CD14-positive monocyte (primary cell): ENCODE measurements at regions not wholly inside any gene's neighbourhood (a gene's known extent, or its start where the extent isn't known, plus 50 kb on each side); places are given as distances from the start of the nearest gene placed in this dataset.

Source experiments
- DNase-seq, 3 donors: peaks; one replicate each; pipeline ENCODE4 v3.0.0-alpha.2; 2011 to 2022
- H2AFZ ChIP-seq: 2 replicates; pipeline ENCODE4 v1.6.0; 2012; ENCODE audit warnings: mild to moderate bottlenecking, low read depth, low read length, inconsistent platforms; ENCODE audit not compliant: insufficient read depth, poor library complexity, severe bottlenecking
- H3K27ac ChIP-seq, 2 donors: 1 replicate in 1 of 2; 2 replicates in 1 of 2; pipeline ENCODE4 v1.5.1; 2012 to 2013; ENCODE audit warnings: low read length in 2 of 2, control low read depth in 1 of 2, inconsistent platforms in 1 of 2, low read depth in 1 of 2, mild to moderate bottlenecking in 1 of 2
- H3K27me3 ChIP-seq, 2 donors: one replicate each; pipeline versions ENCODE4 v1.6.0 to v1.6.1; 2011 to 2013; ENCODE audit warnings: low read length in 2 of 2; ENCODE audit not compliant: control insufficient read depth in 2 of 2, insufficient read depth in 2 of 2
- H3K36me3 ChIP-seq, 2 donors: replicated peaks in 1 of 2; 1 replicate in 1 of 2; 2 replicates in 1 of 2; pipeline versions ENCODE4 v1.5.1 to v1.6.1; 2012 to 2013; ENCODE audit warnings: low read length in 2 of 2, control low read depth in 1 of 2, inconsistent platforms in 1 of 2, mild to moderate bottlenecking in 1 of 2; ENCODE audit not compliant: insufficient read depth in 2 of 2, control insufficient read depth in 1 of 2
- H3K4me1 ChIP-seq, 2 donors: 1 replicate in 1 of 2; 2 replicates in 1 of 2; pipeline versions ENCODE4 v1.5.1 to v1.6.1; 2012 to 2013; ENCODE audit warnings: low read length in 2 of 2, control low read depth in 1 of 2, inconsistent platforms in 1 of 2, mild to moderate bottlenecking in 1 of 2, moderate library complexity in 1 of 2; ENCODE audit not compliant: insufficient read depth in 2 of 2, control insufficient read depth in 1 of 2
- H3K4me2 ChIP-seq: replicated peaks from 2 replicates; pipeline ENCODE3; 2012; ENCODE audit warnings: low read length, moderate library complexity, mild to moderate bottlenecking; ENCODE audit not compliant: poor library complexity, severe bottlenecking; ENCODE audit errors: extremely low read depth
- H3K4me3 ChIP-seq, 3 experiments: fragments of 200-600 bp in 1 of 3; sonication (generic) in 1 of 3; replicated peaks in 1 of 3; 1 replicate in 2 of 3; 2 replicates in 1 of 3; pipeline ENCODE4 v1.5.1; 2011 to 2013; ENCODE audit warnings: low read length in 3 of 3, mild to moderate bottlenecking in 3 of 3, control low read depth in 2 of 3, low read depth in 2 of 3, inconsistent platforms in 1 of 3, moderate library complexity in 1 of 3
- H3K79me2 ChIP-seq: 2 replicates; pipeline ENCODE4 v1.6.0; 2012; ENCODE audit warnings: mild to moderate bottlenecking, control low read depth, inconsistent platforms, low read length, moderate library complexity; ENCODE audit not compliant: insufficient read depth
- H3K9ac ChIP-seq: 2 replicates; pipeline ENCODE4 v1.6.0; 2017; ENCODE audit warnings: low read length, mild to moderate bottlenecking; ENCODE audit not compliant: insufficient read depth, poor library complexity, severe bottlenecking
- H3K9me3 ChIP-seq, 2 donors: replicated peaks in 1 of 2; 1 replicate in 1 of 2; 2 replicates in 1 of 2; pipeline versions ENCODE4 v1.5.1 to v1.6.1; 2012 to 2013; ENCODE audit warnings: low read length in 2 of 2, control low read depth in 1 of 2; ENCODE audit not compliant: control insufficient read depth in 1 of 2, insufficient read depth in 1 of 2
- H4K20me1 ChIP-seq: 2 replicates; pipeline ENCODE4 v1.6.0; 2012; ENCODE audit warnings: mild to moderate bottlenecking, low read length, control low read depth, moderate library complexity; ENCODE audit not compliant: insufficient read depth
- H3K27ac Mint-ChIP-seq, 7 donors: one replicate each; pipeline ENCODE4 v1.8.0; 2020; ENCODE audit warnings: mild to moderate bottlenecking in 7 of 7, mixed read lengths in 7 of 7, moderate library complexity in 6 of 7, inconsistent platforms in 2 of 7
- H3K27me3 Mint-ChIP-seq, 3 donors: one replicate each; pipeline ENCODE4 v1.8.0; 2021 to 2022; ENCODE audit warnings: low read depth in 3 of 3, mild to moderate bottlenecking in 3 of 3, mixed read lengths in 3 of 3, moderate library complexity in 3 of 3, inconsistent platforms in 1 of 3
- H3K36me3 Mint-ChIP-seq, 2 donors: one replicate each; pipeline ENCODE4 v1.8.0; 2020; ENCODE audit warnings: mixed read lengths in 2 of 2, inconsistent platforms in 1 of 2, mild to moderate bottlenecking in 1 of 2
- H3K4me1 Mint-ChIP-seq: one replicate; pipeline ENCODE4 v1.8.0; 2020; ENCODE audit warnings: mild to moderate bottlenecking, mixed read lengths
- H3K4me3 Mint-ChIP-seq, 2 donors: one replicate each; pipeline ENCODE4 v1.8.0; 2020; ENCODE audit warnings: mild to moderate bottlenecking in 2 of 2, mixed read lengths in 2 of 2, moderate library complexity in 1 of 2
- H3K9me3 Mint-ChIP-seq, 7 donors: one replicate each; pipeline ENCODE4 v1.8.0; 2020 to 2022; ENCODE audit warnings: mixed read lengths in 7 of 7, mild to moderate bottlenecking in 6 of 7, moderate library complexity in 6 of 7, inconsistent platforms in 2 of 7
- WGBS: methylation state at CpG from one replicate; pipeline ENCODE4 v1.1.5; 2013; ENCODE audit warnings: missing lambda C conversion rate; ENCODE audit not compliant: insufficient coverage; 5-methylcytosine and 5-hydroxymethylcytosine counted together
- intact Hi-C, 2 donors: fragments of 100-400 bp; cut with micrococcal nuclease; formaldehyde crosslinking; loops; one replicate each; pipeline versions ENCODE4 v1.15.0 to v1.15.1; 2023
- TF ChIP-seq, protein P1 (sequence below): fragments of 200-600 bp; IDR thresholded peaks from one replicate; pipeline ENCODE4 v1.8.0; 2022; ENCODE audit warnings: antibody characterized with exemption, mild to moderate bottlenecking

DNA sequence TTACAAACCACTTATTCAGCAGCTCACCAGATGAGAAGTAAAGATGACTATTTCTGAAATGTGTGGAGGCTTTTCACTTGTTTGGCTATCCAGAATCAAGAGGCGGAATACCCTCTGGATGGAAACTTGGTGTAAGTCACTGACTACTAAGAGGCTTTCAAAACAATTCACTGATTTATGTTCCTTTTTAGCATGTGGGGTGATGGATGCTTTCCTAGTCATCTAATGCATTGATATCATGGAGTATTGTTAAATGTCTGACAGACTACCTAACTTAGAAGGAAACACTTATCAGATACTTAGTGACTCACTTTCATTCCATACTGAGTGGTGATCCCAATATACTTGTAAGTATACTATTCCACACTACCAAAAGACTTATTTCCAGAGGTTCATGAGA lies 141.4 kb downstream of the PLK2 start:
- no peak overlapping the region for H3K4me3 Mint-ChIP-seq
- H4K20me1 ChIP-seq = no peaks in the 10 kb centered on the region
- H3K4me2 ChIP-seq = no peak overlapping the region
- H3K4me1 ChIP-seq = no peaks in the 10 kb centered on the region
- peaks cover 0 to 2% (median 0%) of the 10 kb centered on the region in 7 donors for H3K9me3 Mint-ChIP-seq
- no peaks in the 10 kb centered on the region for H3K36me3 Mint-ChIP-seq
- no peaks in the 10 kb centered on the region for H3K27me3 ChIP-seq
- no peaks in the 10 kb centered on the region for H3K36me3 ChIP-seq
- H3K9me3 ChIP-seq = no peaks in the 10 kb centered on the region
- H3K27ac Mint-ChIP-seq = no peak overlapping the region
- no peak overlapping the region for H3K27ac ChIP-seq
- TF ChIP-seq, protein P1, sequence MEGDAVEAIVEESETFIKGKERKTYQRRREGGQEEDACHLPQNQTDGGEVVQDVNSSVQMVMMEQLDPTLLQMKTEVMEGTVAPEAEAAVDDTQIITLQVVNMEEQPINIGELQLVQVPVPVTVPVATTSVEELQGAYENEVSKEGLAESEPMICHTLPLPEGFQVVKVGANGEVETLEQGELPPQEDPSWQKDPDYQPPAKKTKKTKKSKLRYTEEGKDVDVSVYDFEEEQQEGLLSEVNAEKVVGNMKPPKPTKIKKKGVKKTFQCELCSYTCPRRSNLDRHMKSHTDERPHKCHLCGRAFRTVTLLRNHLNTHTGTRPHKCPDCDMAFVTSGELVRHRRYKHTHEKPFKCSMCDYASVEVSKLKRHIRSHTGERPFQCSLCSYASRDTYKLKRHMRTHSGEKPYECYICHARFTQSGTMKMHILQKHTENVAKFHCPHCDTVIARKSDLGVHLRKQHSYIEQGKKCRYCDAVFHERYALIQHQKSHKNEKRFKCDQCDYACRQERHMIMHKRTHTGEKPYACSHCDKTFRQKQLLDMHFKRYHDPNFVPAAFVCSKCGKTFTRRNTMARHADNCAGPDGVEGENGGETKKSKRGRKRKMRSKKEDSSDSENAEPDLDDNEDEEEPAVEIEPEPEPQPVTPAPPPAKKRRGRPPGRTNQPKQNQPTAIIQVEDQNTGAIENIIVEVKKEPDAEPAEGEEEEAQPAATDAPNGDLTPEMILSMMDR = no peak
- no peak overlapping the region for H3K4me3 ChIP-seq
- no peak for DNase-seq
- intact Hi-C loops = no loop called here
- H3K27me3 Mint-ChIP-seq = peaks cover 0 to 2% (median 2%) of the 10 kb centered on the region in 3 donors
- no peaks in the 10 kb centered on the region for H3K4me1 Mint-ChIP-seq
- no peak overlapping the region for H3K9ac ChIP-seq
- no peaks in the 10 kb centered on the region for H3K79me2 ChIP-seq
- no CpG with 5 or more reads among the region's 1 CpG for WGBS
- no peak overlapping the region for H2AFZ ChIP-seq

DNA sequence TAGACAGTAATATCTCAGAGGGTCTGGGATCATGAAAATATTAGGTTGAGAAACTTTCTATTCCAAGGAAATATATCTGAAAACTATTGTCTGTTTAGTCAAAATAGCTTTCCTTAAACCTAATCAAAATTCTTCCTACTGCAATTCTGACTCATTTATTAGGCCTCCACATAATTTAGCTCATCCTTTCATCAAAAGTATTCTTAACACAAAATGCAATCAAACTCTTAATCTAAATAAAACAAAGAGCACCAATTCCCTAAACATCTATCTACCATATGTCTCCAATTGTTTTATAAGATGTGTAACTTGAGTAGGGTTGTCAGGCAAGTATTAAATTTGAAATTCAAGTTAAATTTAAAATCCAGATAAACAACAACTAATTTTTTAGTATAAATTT lies 142.1 kb downstream of the PLK2 start:
- Histone ChIP-seq H4K20me1 (no peaks in the 10 kb centered on the region), H3K9ac (no peak overlapping the region), H3K4me2 (no peak overlapping the region), H3K36me3 (no peaks in the 10 kb centered on the region), H3K79me2 (no peaks in the 10 kb centered on the region), H3K9me3 (no peaks in the 10 kb centered on the region), H3K27ac (no peak overlapping the region), H3K27me3 (no peaks in the 10 kb centered on the region), H3K4me1 (no peaks in the 10 kb centered on the region), H2AFZ (no peak overlapping the region), H3K4me3 (no peak overlapping the region)
- TF ChIP-seq, protein P1 = no peak
- H3K9me3 Mint-ChIP-seq = peaks cover 0 to 2% (median 0%) of the 10 kb centered on the region in 7 donors
- H3K27me3 Mint-ChIP-seq = peaks cover 0 to 2% (median 2%) of the 10 kb centered on the region in 3 donors
- intact Hi-C loops = no loop called here
- no peak overlapping the region for H3K27ac Mint-ChIP-seq
- H3K36me3 Mint-ChIP-seq = no peaks in the 10 kb centered on the region
- no peaks in the 10 kb centered on the region for H3K4me1 Mint-ChIP-seq
- H3K4me3 Mint-ChIP-seq = no peak overlapping the region
- DNase-seq = no peak
